DND-41 (cell line): ENCODE measurements at regions not wholly inside any gene's neighbourhood (a gene's known extent, or its start where the extent isn't known, plus 50 kb on each side); places are given as distances from the start of the nearest gene placed in this dataset.

Experiments used
- ATAC-seq: fragments of 200-7000 bp; cut with Tn5 transposase; 3 replicates; pipeline ENCODE4 v1.9.1; 2021; ENCODE audit warnings: low read depth; ENCODE audit not compliant: insufficient read depth
- DNase-seq: peaks from one replicate; pipeline ENCODE4 v3.0.0-alpha.2; 2020
- H2AFZ ChIP-seq: 2 replicates; pipeline ENCODE4 v1.6.0; 2012; ENCODE audit warnings: low read depth, low read length
- H3K27ac ChIP-seq: 2 replicates; pipeline ENCODE4 v1.5.1; 2012; ENCODE audit warnings: low read length, inconsistent platforms
- H3K27me3 ChIP-seq: fragments of 200-600 bp; sonication (generic); 2 replicates; pipeline ENCODE4 v1.6.0; 2012; ENCODE audit warnings: low read length, mild to moderate bottlenecking, inconsistent platforms; ENCODE audit not compliant: insufficient read depth, poor library complexity
- H3K36me3 ChIP-seq: 2 replicates; pipeline ENCODE4 v1.5.1; 2012; ENCODE audit warnings: low read length, inconsistent platforms; ENCODE audit not compliant: insufficient read depth
- H3K4me1 ChIP-seq: 2 replicates; pipeline ENCODE4 v1.5.1; 2012; ENCODE audit warnings: mild to moderate bottlenecking, low read length; ENCODE audit not compliant: insufficient read depth
- H3K4me2 ChIP-seq: 2 replicates; pipeline ENCODE4 v1.6.0; 2012; ENCODE audit warnings: mild to moderate bottlenecking, moderate library complexity, low read length, inconsistent platforms; ENCODE audit not compliant: insufficient read depth
- H3K4me3 ChIP-seq, 2 experiments: fragments of 200-600 bp in 1 of 2; shearing (Covaris generic) in 1 of 2; 2 replicates each; pipeline ENCODE4 v1.5.1; 2012 to 2016; ENCODE audit warnings: inconsistent platforms in 2 of 2, low read length in 2 of 2, mild to moderate bottlenecking in 2 of 2, low read depth in 1 of 2, moderate library complexity in 1 of 2
- H3K79me2 ChIP-seq: 2 replicates; pipeline ENCODE4 v1.6.0; 2012; ENCODE audit warnings: low read length, inconsistent platforms; ENCODE audit not compliant: insufficient read depth
- H3K9ac ChIP-seq: 2 replicates; pipeline ENCODE4 v1.6.0; 2012; ENCODE audit warnings: low read depth, mild to moderate bottlenecking, inconsistent platforms, low read length, moderate library complexity
- H3K9me3 ChIP-seq: 2 replicates; pipeline ENCODE4 v1.5.1; 2012; ENCODE audit warnings: low read length, moderate library complexity, mild to moderate bottlenecking, inconsistent platforms; ENCODE audit not compliant: insufficient read depth, severe bottlenecking
- H4K20me1 ChIP-seq: 2 replicates; pipeline ENCODE4 v1.6.0; 2012; ENCODE audit warnings: low read length; ENCODE audit not compliant: insufficient read depth
- CTCF ChIP-seq: IDR thresholded peaks from 2 replicates; pipeline ENCODE4 v1.5.1; 2012; ENCODE audit warnings: borderline replicate concordance, low read length, moderate library complexity, mild to moderate bottlenecking; ENCODE audit not compliant: poor library complexity, severe bottlenecking; ENCODE audit errors: extremely low read depth
- EZH2 ChIP-seq: IDR thresholded peaks from 3 replicates; pipeline ENCODE4 v1.6.1; 2012; ENCODE audit warnings: borderline replicate concordance, low read depth, mild to moderate bottlenecking, moderate library complexity, low read length, inconsistent platforms; ENCODE audit not compliant: severe bottlenecking

DNA sequence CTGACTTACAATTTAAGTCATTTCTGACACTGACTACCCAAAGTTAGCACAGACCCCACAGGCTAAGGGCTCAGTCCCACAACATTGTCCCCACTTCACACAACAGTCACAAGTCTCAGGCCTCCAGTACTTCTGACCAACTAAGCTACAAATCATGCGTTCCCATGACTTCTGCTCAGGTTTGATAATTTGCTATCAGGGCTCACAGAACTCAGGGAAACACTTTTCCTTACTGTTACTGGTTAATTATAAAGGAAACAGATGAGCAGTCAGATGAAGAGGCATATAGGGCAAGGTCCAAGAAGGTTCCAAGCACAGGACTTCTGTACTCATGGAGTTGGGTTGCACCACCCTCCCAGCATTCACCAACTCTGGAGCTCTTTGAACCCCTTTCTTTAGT, 151.2 kb upstream of the TNR start:
- H2AFZ ChIP-seq = no peak overlapping the region
- no peaks in the 10 kb centered on the region for H3K36me3 ChIP-seq
- no peaks in the 10 kb centered on the region for H3K4me1 ChIP-seq
- no peaks in the 10 kb centered on the region for H3K27me3 ChIP-seq
- H3K4me3 ChIP-seq = no peak overlapping the region
- ATAC-seq (no peak), DNase-seq (no peak)
- no peak overlapping the region for H3K27ac ChIP-seq
- H3K9me3 ChIP-seq = peaks cover 4% of the 10 kb centered on the region
- no peak overlapping the region for H3K4me2 ChIP-seq
- no peak for TF ChIP-seq EZH2
- no peak for TF ChIP-seq CTCF
- no peak overlapping the region for H3K9ac ChIP-seq
- no peaks in the 10 kb centered on the region for H3K79me2 ChIP-seq
- H4K20me1 ChIP-seq = no peaks in the 10 kb centered on the region

GRCh38 chr1:175893192-175893591, 149.8 kb upstream of the TNR start:
- TF ChIP-seq CTCF = no peak
- TF ChIP-seq EZH2 = no peak
- H3K36me3 ChIP-seq = no peaks in the 10 kb centered on the region
- no peak overlapping the region for H3K9ac ChIP-seq
- H4K20me1 ChIP-seq = no peaks in the 10 kb centered on the region
- no peak overlapping the region for H3K4me3 ChIP-seq
- no peak for DNase-seq
- no peak for ATAC-seq
- no peak overlapping the region for H2AFZ ChIP-seq
- H3K4me2 ChIP-seq = no peak overlapping the region
- H3K79me2 ChIP-seq = no peaks in the 10 kb centered on the region
- H3K4me1 ChIP-seq = no peaks in the 10 kb centered on the region
- H3K9me3 ChIP-seq = peaks cover 4% of the 10 kb centered on the region
- H3K27ac ChIP-seq = no peak overlapping the region
- H3K27me3 ChIP-seq = no peaks in the 10 kb centered on the region

DNA sequence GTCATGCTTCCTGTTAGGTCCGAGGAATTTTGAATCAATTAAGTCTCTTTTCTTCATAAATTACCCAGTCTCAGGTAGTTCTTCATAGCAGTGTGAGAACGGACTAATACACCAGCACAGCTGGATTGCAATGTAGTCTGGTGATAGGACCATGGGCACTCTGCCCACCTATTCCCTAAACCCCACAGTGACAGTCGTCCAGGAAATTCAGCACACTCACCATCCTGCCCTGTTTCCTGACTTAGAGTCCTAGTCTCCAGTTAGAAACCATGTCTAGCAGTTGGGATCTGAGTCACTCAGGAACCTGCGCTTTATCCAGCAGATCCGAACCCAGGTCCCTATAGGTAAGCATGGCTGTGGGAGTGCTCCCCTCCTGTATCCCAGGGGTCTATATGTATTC, 149.3 kb upstream of the TNR start:
- H3K27ac ChIP-seq = no peak overlapping the region
- H3K4me3 ChIP-seq = no peak overlapping the region
- no peak for TF ChIP-seq EZH2
- no peak for TF ChIP-seq CTCF
- DNase-seq = no peak
- peaks cover 4% of the 10 kb centered on the region for H3K9me3 ChIP-seq
- H3K27me3 ChIP-seq = no peaks in the 10 kb centered on the region
- H3K4me1 ChIP-seq = no peaks in the 10 kb centered on the region
- no peak overlapping the region for H3K4me2 ChIP-seq
- ATAC-seq = no peak
- H3K9ac ChIP-seq = no peak overlapping the region
- H4K20me1 ChIP-seq = no peaks in the 10 kb centered on the region
- H3K36me3 ChIP-seq = no peaks in the 10 kb centered on the region
- H2AFZ ChIP-seq = no peak overlapping the region
- no peaks in the 10 kb centered on the region for H3K79me2 ChIP-seq

DNA sequence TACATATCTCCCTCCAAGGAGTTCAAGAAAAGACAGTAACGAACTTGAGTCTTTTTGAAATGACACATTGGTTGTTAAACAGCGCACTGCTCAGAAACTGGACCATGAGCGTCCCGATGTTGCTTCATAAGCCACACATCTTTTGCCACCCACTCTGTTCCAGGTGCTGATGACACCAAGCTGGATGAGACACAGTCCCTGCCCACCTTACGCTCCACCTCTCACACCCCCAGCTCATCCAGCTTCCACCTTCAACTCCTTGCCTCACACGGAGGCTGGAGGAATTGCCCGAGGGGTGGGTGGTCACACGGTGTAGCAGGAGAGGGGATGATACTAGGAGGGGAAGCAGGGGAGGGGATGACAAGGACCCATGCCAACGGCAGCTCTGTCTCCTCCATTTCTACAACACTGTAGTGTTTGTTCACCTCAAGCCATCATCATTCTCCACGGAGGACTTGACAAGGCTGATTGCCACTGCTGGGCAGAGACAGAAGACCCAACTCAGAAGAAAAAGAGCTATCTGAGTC, 148.5 kb upstream of the TNR start:
- no peak for DNase-seq
- no peak overlapping the region for H3K9ac ChIP-seq
- peaks cover 4% of the 10 kb centered on the region for H3K9me3 ChIP-seq
- no peak overlapping the region for H3K4me2 ChIP-seq
- H3K4me1 ChIP-seq = no peaks in the 10 kb centered on the region
- H3K27me3 ChIP-seq = no peaks in the 10 kb centered on the region
- no peak overlapping the region for H3K27ac ChIP-seq
- no peaks in the 10 kb centered on the region for H3K79me2 ChIP-seq
- no peaks in the 10 kb centered on the region for H3K36me3 ChIP-seq
- H3K4me3 ChIP-seq = no peak overlapping the region
- no peak for ATAC-seq
- no peak for TF ChIP-seq EZH2
- TF ChIP-seq CTCF = no peak
- H4K20me1 ChIP-seq = no peaks in the 10 kb centered on the region
- H2AFZ ChIP-seq = no peak overlapping the region
